Nephron progenitor cell (in vitro differentiated cells): ENCODE measurements at regions not wholly inside any gene's neighbourhood (a gene's known extent, or its start where the extent isn't known, plus 50 kb on each side); places are given as distances from the start of the nearest gene placed in this dataset.

ENCODE experiments used
- DNase-seq: peaks from one replicate; pipeline ENCODE4 v3.0.0; 2021
- H3K27ac Mint-ChIP-seq: 2 replicates; pipeline ENCODE4 v1.8.0; 2021; ENCODE audit warnings: mild to moderate bottlenecking, moderate library complexity, mixed read lengths
- H3K27me3 Mint-ChIP-seq: 2 replicates; pipeline ENCODE4 v1.8.0; 2021; ENCODE audit warnings: mild to moderate bottlenecking, low read depth, mixed read lengths; ENCODE audit not compliant: poor library complexity
- H3K36me3 Mint-ChIP-seq: 2 replicates; pipeline ENCODE4 v1.8.0; 2021; ENCODE audit warnings: low read depth, mixed read lengths
- H3K4me1 Mint-ChIP-seq: 2 replicates; pipeline ENCODE4 v1.8.0; 2021; ENCODE audit warnings: mixed read lengths
- H3K4me3 Mint-ChIP-seq: 2 replicates; pipeline ENCODE4 v1.8.0; 2021; ENCODE audit warnings: mild to moderate bottlenecking, moderate library complexity, mixed read lengths
- H3K9me3 Mint-ChIP-seq: 2 replicates; pipeline ENCODE4 v1.8.0; 2021; ENCODE audit warnings: mild to moderate bottlenecking, moderate library complexity, mixed read lengths
- TF ChIP-seq, protein P1 (sequence below): fragments of 200-600 bp; sonication (generic); IDR thresholded peaks from 2 replicates; pipeline ENCODE4 v1.5.0; 2021; ENCODE audit warnings: antibody characterized with exemption

DNA sequence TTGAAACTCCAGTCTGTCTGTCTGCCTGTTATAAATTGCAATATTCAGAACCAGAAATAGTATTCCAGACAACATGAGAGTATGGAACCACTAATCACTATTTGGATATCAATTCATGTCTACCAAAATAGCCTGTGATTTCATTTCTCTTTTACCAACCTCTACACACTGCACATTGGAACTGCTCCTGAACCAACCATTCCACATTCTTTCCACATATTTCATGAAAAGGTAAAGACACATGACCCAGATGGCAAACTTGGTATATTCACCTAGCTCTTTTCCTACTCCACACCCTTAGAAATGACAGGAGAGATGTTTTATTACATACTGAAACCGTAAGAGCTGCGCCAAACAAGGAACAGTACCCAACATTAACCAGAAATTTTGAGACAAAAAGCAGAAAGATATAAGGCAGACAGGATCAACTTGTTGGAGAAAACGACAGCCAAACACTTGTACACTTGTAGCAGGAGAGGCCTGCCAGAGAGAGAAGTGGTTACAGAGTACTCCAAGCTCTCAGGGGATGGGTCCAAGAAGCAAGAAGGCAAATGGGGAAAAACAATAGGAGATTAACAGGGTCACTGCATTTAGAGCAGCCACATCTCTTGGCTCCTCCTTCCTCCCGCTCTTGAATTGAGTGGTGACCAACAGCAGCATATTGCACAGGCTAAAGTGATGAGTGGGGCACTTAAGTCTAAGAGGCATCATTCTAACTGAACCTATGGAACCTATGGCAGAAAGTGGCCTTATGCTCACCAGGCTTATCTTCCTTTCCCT is 148.7 kb downstream of the SETD4 start:
- H3K4me3 Mint-ChIP-seq = no peak overlapping the region
- no peaks in the 10 kb centered on the region for H3K4me1 Mint-ChIP-seq
- TF ChIP-seq, protein P1, sequence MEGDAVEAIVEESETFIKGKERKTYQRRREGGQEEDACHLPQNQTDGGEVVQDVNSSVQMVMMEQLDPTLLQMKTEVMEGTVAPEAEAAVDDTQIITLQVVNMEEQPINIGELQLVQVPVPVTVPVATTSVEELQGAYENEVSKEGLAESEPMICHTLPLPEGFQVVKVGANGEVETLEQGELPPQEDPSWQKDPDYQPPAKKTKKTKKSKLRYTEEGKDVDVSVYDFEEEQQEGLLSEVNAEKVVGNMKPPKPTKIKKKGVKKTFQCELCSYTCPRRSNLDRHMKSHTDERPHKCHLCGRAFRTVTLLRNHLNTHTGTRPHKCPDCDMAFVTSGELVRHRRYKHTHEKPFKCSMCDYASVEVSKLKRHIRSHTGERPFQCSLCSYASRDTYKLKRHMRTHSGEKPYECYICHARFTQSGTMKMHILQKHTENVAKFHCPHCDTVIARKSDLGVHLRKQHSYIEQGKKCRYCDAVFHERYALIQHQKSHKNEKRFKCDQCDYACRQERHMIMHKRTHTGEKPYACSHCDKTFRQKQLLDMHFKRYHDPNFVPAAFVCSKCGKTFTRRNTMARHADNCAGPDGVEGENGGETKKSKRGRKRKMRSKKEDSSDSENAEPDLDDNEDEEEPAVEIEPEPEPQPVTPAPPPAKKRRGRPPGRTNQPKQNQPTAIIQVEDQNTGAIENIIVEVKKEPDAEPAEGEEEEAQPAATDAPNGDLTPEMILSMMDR = no peak
- peaks cover 5% of the 10 kb centered on the region for H3K27me3 Mint-ChIP-seq
- no peak overlapping the region for H3K27ac Mint-ChIP-seq
- no peaks in the 10 kb centered on the region for H3K9me3 Mint-ChIP-seq
- H3K36me3 Mint-ChIP-seq = no peaks in the 10 kb centered on the region
- DNase-seq = no peak

DNA sequence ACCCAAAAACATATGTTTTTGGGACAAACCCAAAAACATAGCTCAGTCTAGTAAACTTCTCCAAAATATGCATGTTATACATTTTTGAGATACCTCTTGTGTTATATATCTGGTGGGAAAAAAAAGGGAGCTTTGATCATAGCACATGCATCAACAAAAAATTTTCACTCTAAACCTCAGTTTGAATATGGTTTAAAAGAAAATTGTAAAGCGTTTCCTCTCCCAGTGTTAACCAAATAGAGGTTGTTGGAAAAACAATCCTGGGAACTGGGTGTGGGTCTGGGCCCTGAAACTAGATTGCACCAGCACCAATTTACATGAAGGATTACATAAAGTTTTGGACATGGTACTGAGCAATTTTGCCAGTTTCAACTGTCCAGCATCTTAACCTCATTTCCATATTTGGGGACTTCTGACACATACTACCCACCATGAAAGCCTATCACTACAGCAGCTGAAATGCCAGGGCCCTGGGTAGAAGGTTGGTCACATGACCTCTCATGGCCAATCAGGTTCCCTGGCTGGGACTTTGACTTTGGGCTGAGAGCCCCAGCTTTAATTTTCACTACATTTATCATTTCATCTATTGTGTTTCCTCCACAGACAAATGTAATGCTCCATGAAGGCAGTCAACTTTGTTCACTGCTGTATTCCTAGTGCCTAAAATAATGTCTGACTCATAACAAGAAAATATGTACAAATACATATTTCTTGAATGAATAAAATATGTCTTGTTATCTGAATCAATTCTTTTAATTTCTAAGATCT is 150.7 kb downstream of the SETD4 start:
- no peaks in the 10 kb centered on the region for H3K9me3 Mint-ChIP-seq

DNA sequence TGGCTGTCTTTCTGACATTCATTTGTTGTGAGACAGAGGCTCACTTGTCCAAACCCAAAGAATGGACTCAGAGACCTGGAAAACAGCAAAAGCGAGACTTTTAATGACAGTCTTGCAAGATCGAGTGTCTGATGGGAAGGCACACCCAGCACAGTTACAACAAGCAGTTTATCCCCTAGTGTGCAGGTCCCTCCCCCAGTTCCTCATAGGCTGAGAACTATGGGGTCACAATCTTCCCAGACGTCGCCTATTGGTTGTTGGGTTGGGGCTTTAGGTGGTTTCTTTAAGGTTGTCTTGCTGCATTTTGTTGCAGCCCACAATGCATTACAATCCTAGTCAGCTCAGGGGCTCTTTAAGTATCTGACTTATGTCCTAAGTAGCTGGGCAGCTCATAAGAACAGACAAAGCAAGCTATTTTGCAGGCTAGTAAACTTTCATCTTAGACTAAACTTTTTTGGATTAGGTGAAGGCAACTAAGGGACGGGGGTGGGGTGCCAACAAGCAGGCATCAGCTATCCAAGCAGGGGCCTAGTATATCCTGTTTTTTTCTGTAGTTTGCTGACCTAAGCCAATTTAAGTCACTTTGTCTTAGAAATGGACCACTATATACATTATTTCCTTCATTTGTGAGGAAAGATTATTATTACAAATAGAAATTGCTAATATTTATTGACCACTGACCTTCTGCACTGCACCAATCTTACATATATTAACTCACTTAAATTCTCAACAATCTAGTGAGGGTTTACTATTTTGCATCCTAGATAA is 151.8 kb downstream of the SETD4 start:
- Mint-ChIP-seq H3K4me3 (no peak overlapping the region), H3K27ac (no peak overlapping the region), H3K4me1 (no peaks in the 10 kb centered on the region), H3K27me3 (peaks cover 3% of the 10 kb centered on the region), H3K9me3 (no peaks in the 10 kb centered on the region), H3K36me3 (no peaks in the 10 kb centered on the region)
- TF ChIP-seq, protein P1 = no peak
- no peak for DNase-seq

More for the DNA sequence above, 150.7 kb downstream of the SETD4 start:
- no peak for DNase-seq
- H3K4me1 Mint-ChIP-seq = no peaks in the 10 kb centered on the region
- no peak overlapping the region for H3K4me3 Mint-ChIP-seq
- TF ChIP-seq, protein P1 = no peak
- H3K27ac Mint-ChIP-seq = no peak overlapping the region
- peaks cover 6% of the 10 kb centered on the region for H3K27me3 Mint-ChIP-seq
- H3K36me3 Mint-ChIP-seq = no peaks in the 10 kb centered on the region

DNA sequence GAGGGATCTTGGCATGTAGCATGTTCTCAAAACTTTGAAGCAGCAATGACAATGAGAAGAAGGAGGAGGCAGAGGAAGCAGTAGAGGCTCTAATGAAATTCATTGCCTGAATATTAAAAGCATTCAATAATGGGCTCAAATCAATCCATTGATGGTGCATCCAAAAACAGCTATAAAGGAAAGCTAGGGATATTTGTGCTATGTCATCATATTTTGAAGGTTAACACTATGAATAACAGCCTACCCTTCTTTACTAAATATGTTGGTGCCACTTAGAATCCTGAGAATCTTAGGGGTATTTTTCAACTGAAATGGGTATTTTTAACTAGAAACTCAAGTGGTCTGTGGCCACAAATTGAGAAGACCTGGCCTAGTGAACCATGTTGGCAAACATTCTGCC is 153.7 kb downstream of the SETD4 start:
- TF ChIP-seq, protein P1 = no peak
- no peak overlapping the region for H3K27ac Mint-ChIP-seq
- DNase-seq = no peak
- H3K27me3 Mint-ChIP-seq = peaks cover 3% of the 10 kb centered on the region
- H3K36me3 Mint-ChIP-seq = no peaks in the 10 kb centered on the region
- H3K4me1 Mint-ChIP-seq = no peaks in the 10 kb centered on the region
- H3K9me3 Mint-ChIP-seq = peaks cover 7% of the 10 kb centered on the region
- no peak overlapping the region for H3K4me3 Mint-ChIP-seq

DNA sequence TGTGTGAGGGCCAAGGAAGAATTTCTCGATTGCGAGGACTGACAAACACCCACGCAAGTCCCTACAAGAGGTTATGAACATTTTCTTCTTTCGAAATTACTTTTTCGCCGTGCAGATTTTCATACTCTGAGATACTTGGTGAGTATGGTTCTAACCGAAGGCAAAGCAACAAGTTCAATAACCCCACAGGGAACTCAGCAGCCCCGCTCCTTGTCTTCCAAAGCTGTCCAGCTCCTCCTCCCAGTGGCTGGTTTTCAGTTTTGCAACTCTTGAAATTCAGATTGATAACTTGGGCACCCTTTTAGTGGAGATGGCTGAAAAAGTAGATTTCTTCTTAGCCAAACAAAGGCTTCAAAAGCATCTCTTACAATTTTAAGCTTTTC is 154.4 kb downstream of the SETD4 start:
- no peak for DNase-seq
- TF ChIP-seq, protein P1 = no peak
- H3K4me3 Mint-ChIP-seq = no peak overlapping the region
- H3K27ac Mint-ChIP-seq = no peak overlapping the region
- no peaks in the 10 kb centered on the region for H3K36me3 Mint-ChIP-seq
- H3K4me1 Mint-ChIP-seq = no peaks in the 10 kb centered on the region
- H3K27me3 Mint-ChIP-seq = peaks cover 3% of the 10 kb centered on the region
- H3K9me3 Mint-ChIP-seq = peaks cover 7% of the 10 kb centered on the region
